Lung microvascular endothelial cell (primary cell): ENCODE measurements at regions not wholly inside any gene's neighbourhood (a gene's known extent, or its start where the extent isn't known, plus 50 kb on each side); places are given as distances from the start of the nearest gene placed in this dataset.

Source experiments
- DNase-seq, 2 donors: peaks; one replicate each; pipeline versions ENCODE4 v3.0.0 to v3.0.0-alpha.2; 2010; ENCODE audit warnings: low read depth in 2 of 2

- no peak for DNase-seq
These were observed 222.5 kb downstream of the FOXL1 start for GRCh38 chr16:86800894-86801293.

- DNase-seq = no peak
These were observed 223.7 kb downstream of the FOXL1 start for GRCh38 chr16:86802013-86802412.

- no peak for DNase-seq
These were observed 226.8 kb downstream of the FOXL1 start for GRCh38 chr16:86805188-86805587.

GRCh38 chr16:86806181-86806837 lies 228.0 kb downstream of the FOXL1 start:
- no peak for DNase-seq

GRCh38 chr16:86806838-86807351 lies 228.5 kb downstream of the FOXL1 start:
- DNase-seq = no peak

GRCh38 chr16:86808863-86809444 lies 230.6 kb downstream of the FOXL1 start:
- DNase-seq = no peak

GRCh38 chr16:86809458-86809955 lies 231.2 kb downstream of the FOXL1 start:
- DNase-seq = no peak

GRCh38 chr16:86810062-86810461 lies 231.7 kb downstream of the FOXL1 start:
- no peak for DNase-seq

GRCh38 chr16:86812363-86812970 lies 234.1 kb downstream of the FOXL1 start:
- DNase-seq = no peak

GRCh38 chr16:86814256-86814655 lies 235.9 kb downstream of the FOXL1 start:
- no peak for DNase-seq

GRCh38 chr16:86816930-86817625 lies 238.7 kb downstream of the FOXL1 start:
- peak in 1 of 2 donors; percentile 48 for DNase-seq

GRCh38 chr16:86818671-86819532 lies 240.6 kb downstream of the FOXL1 start:
- DNase-seq = peak; percentile 41 to 99

GRCh38 chr16:86819533-86819892 lies 241.2 kb downstream of the FOXL1 start:
- no peak for DNase-seq

- no peak for DNase-seq
These were observed 243.5 kb downstream of the FOXL1 start for GRCh38 chr16:86821895-86822294.

GRCh38 chr16:86823125-86823524 lies 244.8 kb downstream of the FOXL1 start:
- peak in 1 of 2 donors; percentile 52 for DNase-seq

- peak; percentile 72 to 84 for DNase-seq
These were observed 245.7 kb downstream of the FOXL1 start for GRCh38 chr16:86823888-86824671.

GRCh38 chr16:86824751-86825296 lies 246.5 kb downstream of the FOXL1 start:
- peak; percentile 54 to 97 for DNase-seq

GRCh38 chr16:86825631-86826030 lies 247.3 kb downstream of the FOXL1 start:
- DNase-seq = no peak

- no peak for DNase-seq
These were observed 248.6 kb downstream of the FOXL1 start for GRCh38 chr16:86826941-86827340.

GRCh38 chr16:86827521-86827920 lies 249.2 kb downstream of the FOXL1 start:
- peak; percentile 41 to 78 for DNase-seq
